A549 (cell line): ENCODE measurements at regions not wholly inside any gene's neighbourhood (a gene's known extent, or its start where the extent isn't known, plus 50 kb on each side); places are given as distances from the start of the nearest gene placed in this dataset.

Experiments
- ATAC-seq, 2 experiments: fragments of 200-7000 bp in 1 of 2; fragments of >200 bp in 1 of 2; cut with Nextera tagmentation in 1 of 2; cut with Tn5 transposase in 1 of 2; 3 replicates each; pipeline versions ENCODE4 v1.8.0 to v1.9.1; 2018 to 2020; ENCODE audit warnings: mild to moderate bottlenecking in 1 of 2, moderate library complexity in 1 of 2
- CTCF ChIA-PET: fragments of 300-600 bp; sonication (Branson Sonifier 250); formaldehyde crosslinking; extraction: SDS; loops from one replicate; lab custom pipeline; 2021; ENCODE audit warnings: antibody characterized with exemption, inconsistent platforms; lab: Yijun Ruan, JAX
- POLR2A ChIA-PET: fragments of 350-600 bp; formaldehyde crosslinking; extraction: SDS; loops from one replicate; lab custom pipeline; 2021; ENCODE audit warnings: antibody characterized with exemption, inconsistent platforms; lab: Yijun Ruan, JAX
- DNase-seq, 2 experiments: peaks; one replicate each; pipeline versions ENCODE4 v3.0.0 to v3.0.0-alpha.2; 2011 to 2016; ENCODE audit warnings: low read depth in 1 of 2, low spot score in 1 of 2
- FAIRE-seq: peaks from 2 replicates; lab custom pipeline; 2011; peaks lifted over from hg19 to GRCh38; lab: Jason Lieb, UNC
- H3K27ac ChIP-seq, 2 experiments: fragments of >200 bp; sonication (Bioruptor Twin); formaldehyde crosslinking; 3 replicates each; pipeline ENCODE4 v1.5.1; 2016 to 2017
- H3K4me1 ChIP-seq: fragments of >200 bp; sonication (Bioruptor Twin); formaldehyde crosslinking; 3 replicates; pipeline ENCODE4 v1.6.1; 2016
- H3K4me2 ChIP-seq: fragments of >200 bp; sonication (Bioruptor Twin); formaldehyde crosslinking; 3 replicates; pipeline ENCODE4 v1.6.1; 2016
- H3K4me3 ChIP-seq: fragments of >200 bp; sonication (Bioruptor Twin); formaldehyde crosslinking; 3 replicates; pipeline ENCODE4 v1.5.1; 2016
- H3K9me3 ChIP-seq: fragments of >200 bp; sonication (Bioruptor Twin); formaldehyde crosslinking; 3 replicates; pipeline ENCODE4 v1.6.1; 2016
- ATOH8 ChIP-seq: fragments of 250-450 bp; sonication (Bioruptor Pico); IDR thresholded peaks from 2 replicates; pipeline ENCODE4 v1.5.0; 2020; ENCODE audit warnings: low read depth, mild to moderate bottlenecking, moderate library complexity
- CTCF ChIP-seq: fragments of >200 bp; sonication (Bioruptor Twin); formaldehyde crosslinking; IDR thresholded peaks from 3 replicates; pipeline ENCODE4 v1.5.1; 2016
- EHF ChIP-seq: fragments of 250-450 bp; sonication (Bioruptor Pico); IDR thresholded peaks from 2 replicates; pipeline ENCODE4 v1.5.0; 2020; ENCODE audit warnings: mild to moderate bottlenecking
- EHMT2 ChIP-seq: fragments of 200-600 bp; sonication (generic); IDR thresholded peaks from 2 replicates; pipeline ENCODE4 v1.6.1; 2016; ENCODE audit warnings: antibody characterized with exemption, low read depth, mild to moderate bottlenecking, moderate library complexity
- FOSB ChIP-seq: fragments of 250-450 bp; sonication (Bioruptor Pico); IDR thresholded peaks from 2 replicates; pipeline ENCODE4 v1.5.0; 2020; ENCODE audit warnings: mild to moderate bottlenecking, moderate library complexity
- GATA3 ChIP-seq: IDR thresholded peaks from 2 replicates; pipeline ENCODE4 v1.6.1; 2012; ENCODE audit warnings: borderline replicate concordance
- HDAC2 ChIP-seq: fragments of 200-600 bp; sonication (generic); IDR thresholded peaks from 2 replicates; pipeline ENCODE4 v1.6.1; 2016
- HES2 ChIP-seq: fragments of >200 bp; sonication (Bioruptor Twin); formaldehyde crosslinking; IDR thresholded peaks from 2 replicates; pipeline ENCODE4 v1.6.1; 2016
- HEYL ChIP-seq: fragments of 250-450 bp; sonication (Bioruptor Pico); IDR thresholded peaks from 2 replicates; pipeline ENCODE4 v1.8.0; 2021; ENCODE audit warnings: mild to moderate bottlenecking, moderate library complexity
- HOXB13 ChIP-seq: fragments of 250-450 bp; sonication (Bioruptor Pico); IDR thresholded peaks from 2 replicates; pipeline ENCODE4 v1.5.0; 2020; ENCODE audit warnings: low read depth, mild to moderate bottlenecking, moderate library complexity
- HOXB5 ChIP-seq: fragments of 250-450 bp; sonication (Bioruptor Pico); IDR thresholded peaks from 2 replicates; pipeline ENCODE4 v1.5.0; 2020; ENCODE audit warnings: mild to moderate bottlenecking, moderate library complexity
- JUN ChIP-seq, 2 experiments: fragments of >200 bp; sonication (Bioruptor Twin); formaldehyde crosslinking; IDR thresholded peaks; 2 replicates in 1 of 2; 3 replicates in 1 of 2; pipeline ENCODE4 v1.6.1; 2016 to 2017
- JUNB ChIP-seq: fragments of >200 bp; sonication (Bioruptor Twin); formaldehyde crosslinking; IDR thresholded peaks from 2 replicates; pipeline ENCODE4 v1.6.1; 2016
- KDM5A ChIP-seq: fragments of 200-600 bp; sonication (generic); IDR thresholded peaks from 2 replicates; pipeline ENCODE4 v1.6.1; 2016; ENCODE audit warnings: antibody characterized with exemption, mild to moderate bottlenecking
- MAFK ChIP-seq: fragments of 450-650 bp; IDR thresholded peaks from 2 replicates; pipeline ENCODE4 v1.6.1; 2014; ENCODE audit not compliant: partially characterized antibody
- MAZ ChIP-seq: fragments of 150-350 bp; IDR thresholded peaks from 2 replicates; pipeline ENCODE4 v1.6.1; 2014; ENCODE audit warnings: antibody characterized with exemption, low read depth, low read length, borderline replicate concordance
- NFE2L2 ChIP-seq: fragments of 150-350 bp; conservative IDR thresholded peaks from 2 replicates; pipeline ENCODE4 v1.6.1; 2014; ENCODE audit warnings: low read length
- NR3C1 ChIP-seq: fragments of >200 bp; sonication (Bioruptor Twin); formaldehyde crosslinking; IDR thresholded peaks from 3 replicates; pipeline ENCODE4 v1.6.1; 2017
- POLR2A ChIP-seq: IDR thresholded peaks from 2 replicates; pipeline ENCODE4 v1.6.1; 2012; ENCODE audit warnings: mild to moderate bottlenecking, low read length
- POLR2AphosphoS2 ChIP-seq: conservative IDR thresholded peaks from 2 replicates; pipeline ENCODE4 v1.6.1; 2012; ENCODE audit warnings: low read length, improper control_type of control experiment, inconsistent platforms
- RAD21 ChIP-seq, 2 experiments: fragments of >200 bp in 1 of 2; sonication (Bioruptor Twin) in 1 of 2; formaldehyde crosslinking in 1 of 2; IDR thresholded peaks in 1 of 2; conservative IDR thresholded peaks in 1 of 2; 2 replicates in 1 of 2; 3 replicates in 1 of 2; pipeline ENCODE4 v1.6.1; 2012 to 2018; ENCODE audit warnings: inconsistent platforms in 1 of 2
- RCOR1 ChIP-seq: fragments of 150-350 bp; IDR thresholded peaks from 2 replicates; pipeline ENCODE4 v1.6.1; 2014; ENCODE audit warnings: antibody characterized with exemption, low read length, low read depth
- RNF2 ChIP-seq: fragments of 200-600 bp; sonication (generic); IDR thresholded peaks from 2 replicates; pipeline ENCODE4 v1.6.1; 2016; ENCODE audit warnings: low read depth, mild to moderate bottlenecking, antibody characterized with exemption, moderate library complexity, borderline replicate concordance
- SMC3 ChIP-seq: fragments of >200 bp; sonication (Bioruptor Twin); formaldehyde crosslinking; IDR thresholded peaks from 3 replicates; pipeline ENCODE4 v1.6.1; 2018; ENCODE audit warnings: inconsistent platforms
- SREBF2 ChIP-seq: fragments of 450-650 bp; IDR thresholded peaks from 2 replicates; pipeline ENCODE4 v1.6.1; 2014; ENCODE audit warnings: mild to moderate bottlenecking, moderate library complexity
- ZC3H11A ChIP-seq: fragments of 450-650 bp; IDR thresholded peaks from 2 replicates; pipeline ENCODE4 v1.6.1; 2014; ENCODE audit warnings: antibody characterized with exemption, mild to moderate bottlenecking
- WGBS: methylation state at CpG from one replicate; pipeline ENCODE4 v1.1.6; 2017; ENCODE audit errors: missing lambda C conversion rate; 5-methylcytosine and 5-hydroxymethylcytosine counted together
- TF ChIP-seq, protein P1 (sequence below): IDR thresholded peaks from 2 replicates; pipeline ENCODE4 v1.6.1; 2012; ENCODE audit warnings: low read depth, borderline replicate concordance
- TF ChIP-seq, protein P2 (sequence below): IDR thresholded peaks from 2 replicates; pipeline ENCODE4 v1.6.1; 2012
- TF ChIP-seq, protein P3 (sequence below): fragments of >200 bp; sonication (Bioruptor Twin); formaldehyde crosslinking; IDR thresholded peaks from 3 replicates; pipeline ENCODE4 v1.6.1; 2016
- TF ChIP-seq, protein P4 (sequence below): fragments of 250-450 bp; sonication (Bioruptor Pico); IDR thresholded peaks from 2 replicates; pipeline ENCODE4 v1.5.0; 2021; ENCODE audit warnings: mild to moderate bottlenecking, moderate library complexity, borderline replicate concordance

GRCh38 chr4:147103403-147103946, 157.8 kb upstream of the TTC29 start:
- FAIRE-seq (no peak), DNase-seq (peak; percentile 7 to 56), ATAC-seq (peak; percentile 81 to 94)
- WGBS: 11% methylated on average over 8 of the region's 8 CpGs
- no peaks in the 10 kb centered on the region for H3K9me3 ChIP-seq
- POLR2A ChIA-PET: no interaction called here
- no peak overlapping the region for H3K4me3 ChIP-seq
- H3K4me1 ChIP-seq: no peaks in the 10 kb centered on the region; the same call in 2 of the 3 replicates
- peak overlapping the region; percentile 22; the same call in 2 of the 3 replicates for H3K4me2 ChIP-seq
- H3K27ac ChIP-seq: peak overlapping the region; percentile 8 to 16; a peak in 1 of 6 replicates
- CTCF ChIA-PET: interaction anchor here (1.0 to 1.4 kb wide), 2 partner anchors 85 to 486 kb away, joined by 3 to 4 read pairs; no protein-coding TSS in a partner anchor
- TF ChIP-seq POLR2A (no peak), RNF2 (no peak), MAFK (no peak), SREBF2 (no peak), CTCF (no peak), HOXB5 (no peak), EHMT2 (no peak), ZC3H11A (no peak), MAZ (no peak), HDAC2 (no peak), POLR2AphosphoS2 (no peak), RCOR1 (no peak), HES2 (no peak), ATOH8 (no peak), KDM5A (no peak), RAD21 (conservative IDR thresholded peaks at IDR 0.05 in 1 of 2, IDR thresholded peaks at IDR 0.05 in 1 of 2) (no peak)
- TF ChIP-seq, protein P1, sequence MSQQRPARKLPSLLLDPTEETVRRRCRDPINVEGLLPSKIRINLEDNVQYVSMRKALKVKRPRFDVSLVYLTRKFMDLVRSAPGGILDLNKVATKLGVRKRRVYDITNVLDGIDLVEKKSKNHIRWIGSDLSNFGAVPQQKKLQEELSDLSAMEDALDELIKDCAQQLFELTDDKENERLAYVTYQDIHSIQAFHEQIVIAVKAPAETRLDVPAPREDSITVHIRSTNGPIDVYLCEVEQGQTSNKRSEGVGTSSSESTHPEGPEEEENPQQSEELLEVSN: no peak
- TF ChIP-seq, protein P2, sequence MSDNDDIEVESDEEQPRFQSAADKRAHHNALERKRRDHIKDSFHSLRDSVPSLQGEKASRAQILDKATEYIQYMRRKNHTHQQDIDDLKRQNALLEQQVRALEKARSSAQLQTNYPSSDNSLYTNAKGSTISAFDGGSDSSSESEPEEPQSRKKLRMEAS: no peak
- TF ChIP-seq, protein P3, sequence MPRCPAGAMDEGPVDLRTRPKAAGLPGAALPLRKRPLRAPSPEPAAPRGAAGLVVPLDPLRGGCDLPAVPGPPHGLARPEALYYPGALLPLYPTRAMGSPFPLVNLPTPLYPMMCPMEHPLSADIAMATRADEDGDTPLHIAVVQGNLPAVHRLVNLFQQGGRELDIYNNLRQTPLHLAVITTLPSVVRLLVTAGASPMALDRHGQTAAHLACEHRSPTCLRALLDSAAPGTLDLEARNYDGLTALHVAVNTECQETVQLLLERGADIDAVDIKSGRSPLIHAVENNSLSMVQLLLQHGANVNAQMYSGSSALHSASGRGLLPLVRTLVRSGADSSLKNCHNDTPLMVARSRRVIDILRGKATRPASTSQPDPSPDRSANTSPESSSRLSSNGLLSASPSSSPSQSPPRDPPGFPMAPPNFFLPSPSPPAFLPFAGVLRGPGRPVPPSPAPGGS: no peak
- TF ChIP-seq, protein P4, sequence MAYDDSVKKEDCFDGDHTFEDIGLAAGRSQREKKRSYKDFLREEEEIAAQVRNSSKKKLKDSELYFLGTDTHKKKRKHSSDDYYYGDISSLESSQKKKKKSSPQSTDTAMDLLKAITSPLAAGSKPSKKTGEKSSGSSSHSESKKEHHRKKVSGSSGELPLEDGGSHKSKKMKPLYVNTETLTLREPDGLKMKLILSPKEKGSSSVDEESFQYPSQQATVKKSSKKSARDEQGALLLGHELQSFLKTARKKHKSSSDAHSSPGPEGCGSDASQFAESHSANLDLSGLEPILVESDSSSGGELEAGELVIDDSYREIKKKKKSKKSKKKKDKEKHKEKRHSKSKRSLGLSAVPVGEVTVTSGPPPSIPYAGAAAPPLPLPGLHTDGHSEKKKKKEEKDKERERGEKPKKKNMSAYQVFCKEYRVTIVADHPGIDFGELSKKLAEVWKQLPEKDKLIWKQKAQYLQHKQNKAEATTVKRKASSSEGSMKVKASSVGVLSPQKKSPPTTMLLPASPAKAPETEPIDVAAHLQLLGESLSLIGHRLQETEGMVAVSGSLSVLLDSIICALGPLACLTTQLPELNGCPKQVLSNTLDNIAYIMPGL (CRISPR knock-in tag): no peak

DNA sequence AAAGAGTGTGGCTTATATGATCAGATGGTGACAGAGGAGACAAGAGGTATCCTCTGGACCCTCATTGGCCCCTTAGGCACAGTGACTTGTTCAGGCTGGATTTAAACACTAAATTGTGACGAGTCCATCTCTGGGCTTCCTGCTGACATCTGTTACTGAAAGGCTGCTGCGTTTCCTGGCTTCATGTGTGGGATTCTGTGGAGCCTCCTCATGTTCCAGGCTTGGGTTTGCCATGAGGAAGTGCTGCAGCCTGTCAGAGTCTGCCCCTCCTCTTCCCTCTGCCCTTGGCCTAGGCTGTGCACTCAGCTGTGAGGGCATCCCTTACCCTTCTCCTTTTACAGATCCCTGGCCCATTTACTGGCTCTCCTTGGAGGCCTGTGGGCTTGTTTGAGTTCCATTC, 159.1 kb upstream of the TTC29 start:
- DNase-seq (no peak), ATAC-seq (no peak), FAIRE-seq (no peak)
- Histone ChIP-seq H3K4me1 (no peaks in the 10 kb centered on the region; the same call in 2 of the 3 replicates), H3K9me3 (no peaks in the 10 kb centered on the region), H3K4me2 (no peak overlapping the region), H3K27ac (no peak overlapping the region), H3K4me3 (no peak overlapping the region)
- 25% methylated on average over 2 of the region's 2 CpGs for WGBS
- ChIA-PET CTCF (no interaction called here), POLR2A (no interaction called here)
- no peak for TF ChIP-seq JUN (IDR thresholded peaks at IDR 0.05)
- no peak for TF ChIP-seq NR3C1
- TF ChIP-seq GATA3: no peak
- TF ChIP-seq HEYL (CRISPR knock-in tag): no peak
- TF ChIP-seq HES2: no peak
- no peak for TF ChIP-seq FOSB (CRISPR knock-in tag)
- no peak for TF ChIP-seq EHF (CRISPR knock-in tag)
- no peak for TF ChIP-seq SREBF2
- no peak for TF ChIP-seq SMC3
- no peak for TF ChIP-seq NFE2L2
- TF ChIP-seq JUNB: no peak
- no peak for TF ChIP-seq HOXB13
- TF ChIP-seq, protein P3: no peak
